Eye (tissue), 1 donor: ENCODE measurements at regions not wholly inside any gene's neighbourhood (a gene's known extent, or its start where the extent isn't known, plus 50 kb on each side); places are given as distances from the start of the nearest gene placed in this dataset.

Experiments used
- DNase-seq: peaks from one replicate; pipeline ENCODE4 v3.0.0-alpha.2; 2015

DNA sequence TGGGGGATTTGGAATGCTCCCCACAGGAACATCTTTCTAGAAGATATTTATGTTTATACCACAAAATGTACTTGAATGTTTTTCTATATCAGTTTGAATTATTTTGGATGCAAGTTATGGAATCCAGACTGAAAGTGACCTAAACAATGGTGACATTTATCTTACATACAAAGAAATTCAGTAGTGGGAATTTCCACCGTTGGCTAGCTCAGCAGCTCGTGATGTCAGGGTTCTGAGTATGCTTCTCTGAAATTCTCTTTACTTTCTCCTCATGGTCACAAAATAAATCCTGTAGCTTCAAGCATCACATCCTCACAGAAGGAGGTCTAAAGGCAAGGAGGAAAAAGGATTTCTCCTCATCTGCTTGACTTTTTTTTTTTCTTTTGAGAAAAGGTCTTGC is 105.3 kb downstream of the AKAIN1 start:
- no peak for DNase-seq

DNA sequence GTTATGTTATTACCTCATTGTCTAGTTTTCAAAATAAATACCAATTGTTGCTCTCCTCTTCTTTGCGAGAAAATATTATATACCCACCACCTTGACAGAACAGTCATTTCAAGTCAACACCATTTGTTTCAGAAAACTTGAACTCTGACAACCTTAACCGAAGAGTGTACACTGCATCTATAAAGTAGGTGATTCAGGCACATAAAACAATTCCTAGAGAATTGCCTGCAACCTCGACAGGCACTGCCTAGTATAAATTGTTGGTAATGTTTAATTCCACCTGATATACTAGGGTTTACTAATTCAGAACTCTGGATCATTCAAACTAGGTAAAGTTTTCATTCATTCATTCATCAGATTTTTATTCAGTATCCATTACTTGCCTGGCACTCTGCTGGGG is 121.8 kb downstream of the AKAIN1 start:
- DNase-seq = no peak

DNA sequence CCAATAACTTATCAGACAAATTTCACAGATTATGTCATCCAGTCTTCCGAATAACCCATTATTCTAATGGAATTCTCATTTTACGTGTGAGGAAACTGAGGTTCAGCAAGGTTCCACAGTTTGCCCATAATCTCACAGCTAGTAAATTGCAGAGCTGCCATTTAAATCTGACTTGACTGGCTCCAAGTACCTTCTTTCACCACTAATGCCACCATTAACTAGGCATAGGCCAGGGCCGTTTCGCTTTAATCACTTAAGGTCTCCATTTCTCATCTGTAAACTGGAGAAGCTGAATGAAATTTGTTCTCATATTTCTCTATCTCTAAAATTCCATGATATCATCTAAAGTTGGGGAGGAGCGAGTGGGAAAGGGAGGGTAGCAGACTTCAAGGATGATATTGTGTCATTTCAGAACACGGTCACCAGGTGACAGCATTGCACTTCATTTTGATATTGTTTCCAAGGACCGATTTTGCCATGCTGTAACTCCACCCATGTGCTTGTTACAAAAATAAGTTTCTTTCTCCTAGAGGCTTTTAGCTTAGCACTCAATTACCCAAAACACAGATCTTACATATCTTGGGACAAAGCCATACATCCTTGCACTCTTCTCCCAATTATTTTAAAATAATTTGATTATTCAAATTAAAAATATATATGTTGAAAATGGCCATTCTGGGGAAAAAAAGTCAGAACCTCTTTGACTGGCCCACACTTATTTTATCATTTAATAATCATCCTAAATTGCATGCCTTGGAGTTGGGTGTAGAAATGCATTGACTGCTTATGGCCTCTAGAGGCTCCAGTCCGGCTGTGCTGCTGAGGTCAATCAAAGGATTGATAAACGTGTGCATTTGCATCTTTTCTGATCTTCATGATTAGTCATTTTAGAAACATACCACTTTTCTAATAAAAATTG is 123.8 kb downstream of the AKAIN1 start:
- DNase-seq = peak; percentile 83

DNA sequence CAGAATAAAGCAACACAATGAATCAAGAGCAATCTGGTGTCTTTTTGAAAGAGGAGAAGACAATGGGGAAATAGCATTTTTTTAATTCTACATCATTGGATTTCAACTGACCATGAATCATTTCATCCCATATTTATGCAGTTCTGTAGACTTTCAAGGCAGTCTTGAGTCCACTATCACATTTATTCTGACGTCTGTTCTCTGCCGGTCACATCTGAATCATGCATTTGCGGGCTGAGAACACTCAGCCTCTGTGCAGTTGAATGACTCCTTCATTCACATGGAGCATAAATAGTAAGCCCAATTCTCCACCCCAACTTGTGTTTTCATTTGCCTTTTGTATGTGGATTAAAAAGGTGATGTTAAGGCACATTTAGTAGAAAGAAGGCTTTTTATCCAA is 128.2 kb downstream of the AKAIN1 start:
- DNase-seq = no peak

DNA sequence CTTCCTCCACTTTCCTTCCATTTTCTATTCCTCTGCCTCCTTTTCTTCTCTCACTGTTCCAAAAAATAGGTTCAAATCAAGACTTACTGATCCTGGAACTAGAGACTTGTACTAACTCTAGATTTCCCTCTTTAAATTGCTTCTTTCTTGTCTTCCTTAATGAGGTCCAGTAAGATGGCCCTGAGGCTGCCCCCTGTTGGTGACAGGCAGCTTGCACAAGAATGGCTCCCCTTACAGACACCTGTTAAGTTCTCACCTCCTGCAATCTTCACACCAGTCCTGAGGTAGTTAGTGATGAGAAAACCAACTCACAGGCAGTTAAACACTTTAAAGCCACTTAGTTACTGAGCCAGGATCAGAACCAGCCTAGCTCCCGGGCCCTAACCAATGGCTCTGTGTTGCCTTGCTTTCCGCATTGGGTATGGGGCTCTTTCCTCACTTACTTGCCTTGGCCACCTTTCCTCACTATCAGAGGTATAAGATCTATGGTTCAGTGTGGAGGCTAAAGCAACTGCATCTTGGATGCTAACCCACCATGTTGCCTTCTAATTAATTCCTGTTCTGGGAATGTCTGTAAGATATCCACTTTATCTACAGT is 130.6 kb downstream of the AKAIN1 start:
- DNase-seq = no peak

DNA sequence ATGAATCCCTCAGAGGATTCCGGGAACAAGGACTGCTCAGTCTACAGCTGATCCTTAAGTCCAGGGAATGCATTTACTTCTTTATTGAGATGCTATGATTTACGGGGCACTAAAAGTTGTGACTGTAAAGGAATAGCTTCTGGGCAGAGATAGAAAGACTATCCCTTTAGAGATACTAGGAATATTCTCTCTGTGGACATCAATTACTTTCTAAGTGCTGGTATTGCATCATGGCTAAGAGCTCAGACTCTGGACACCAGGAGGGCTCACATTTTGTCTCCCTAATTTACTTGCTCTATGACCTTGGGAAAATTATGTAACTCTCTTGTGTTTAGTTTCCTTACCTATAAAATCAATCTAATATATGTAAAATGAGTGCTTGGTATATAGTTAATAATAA is 131.4 kb downstream of the AKAIN1 start:
- no peak for DNase-seq

DNA sequence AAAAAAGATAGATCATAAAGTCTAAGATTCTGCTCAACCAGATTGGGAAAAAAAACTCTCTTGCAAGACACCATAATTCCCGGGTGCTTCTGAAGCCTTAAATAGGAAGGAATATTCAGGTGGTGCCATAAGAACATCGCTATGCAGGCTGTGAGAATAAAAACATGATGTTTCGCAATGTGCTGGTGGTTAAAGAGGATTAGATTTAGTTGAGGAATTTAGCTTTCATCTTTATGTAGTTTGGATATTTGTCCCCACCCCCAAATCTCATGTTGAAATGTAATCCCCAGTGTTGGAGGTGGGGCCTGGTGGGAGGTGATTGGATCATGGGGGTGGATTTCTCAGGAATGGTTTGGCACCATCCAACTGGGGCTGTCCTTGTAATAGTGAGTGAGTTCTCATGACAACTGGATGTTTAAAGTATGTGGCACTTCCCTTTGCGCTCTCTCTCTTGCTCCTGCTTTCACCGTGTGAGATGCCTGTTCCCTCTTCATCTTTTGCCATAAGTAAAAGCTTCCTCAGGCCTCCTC is 132.2 kb downstream of the AKAIN1 start:
- no peak for DNase-seq

DNA sequence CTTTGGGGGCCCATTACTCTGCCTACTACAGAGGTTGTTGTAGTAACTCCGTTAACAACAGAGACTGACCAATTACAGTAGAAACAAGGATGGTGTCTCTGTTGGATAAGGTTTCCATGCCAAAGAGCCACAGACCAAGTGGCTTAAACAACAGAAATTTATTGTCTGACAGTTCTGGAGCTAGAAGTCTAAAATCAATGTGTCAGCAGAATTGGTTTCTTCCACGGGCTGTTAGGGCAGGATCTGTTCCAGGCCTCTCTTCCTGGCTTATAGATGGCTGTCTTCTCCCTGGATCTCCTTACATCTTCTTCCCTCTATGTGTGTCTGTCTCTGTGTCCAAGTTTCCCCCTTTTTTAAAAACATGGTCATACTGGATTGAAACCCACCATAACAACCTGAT is 135.3 kb downstream of the AKAIN1 start:
- DNase-seq = no peak

DNA sequence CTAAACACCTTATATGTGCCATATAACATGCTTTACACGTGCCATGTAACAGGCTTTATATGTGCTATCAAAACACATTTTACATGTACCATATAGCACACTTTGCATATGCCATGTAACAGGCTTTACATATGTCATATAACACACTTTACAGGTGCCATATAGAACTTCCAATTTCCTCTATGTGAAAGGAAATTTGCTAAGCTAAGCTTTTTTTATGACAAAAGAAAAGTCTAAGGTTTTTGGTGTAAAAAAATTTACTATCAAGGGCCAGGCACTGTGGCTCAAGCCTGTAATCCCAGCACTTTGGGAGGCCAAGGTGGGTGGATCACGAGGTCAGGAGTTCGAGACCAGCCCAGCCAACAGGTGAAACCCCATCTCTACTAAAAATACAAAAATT is 136.5 kb downstream of the AKAIN1 start:
- DNase-seq = no peak

DNA sequence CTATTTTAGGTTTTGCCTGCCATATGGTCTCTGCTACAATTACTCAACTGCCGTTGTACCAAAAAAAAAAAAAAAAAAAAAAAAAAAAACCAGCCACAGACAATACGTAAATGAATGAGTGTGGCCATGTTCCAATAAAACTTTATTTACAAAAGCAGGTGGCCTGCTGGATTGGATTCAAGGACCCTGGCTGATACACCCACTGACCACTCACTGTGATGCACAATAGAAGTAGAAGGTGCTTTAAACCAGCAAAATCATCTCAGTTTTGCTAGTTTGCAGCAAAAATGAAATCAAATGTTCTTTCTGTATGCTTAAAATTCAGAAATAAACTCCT is 137.4 kb downstream of the AKAIN1 start:
- no peak for DNase-seq

DNA sequence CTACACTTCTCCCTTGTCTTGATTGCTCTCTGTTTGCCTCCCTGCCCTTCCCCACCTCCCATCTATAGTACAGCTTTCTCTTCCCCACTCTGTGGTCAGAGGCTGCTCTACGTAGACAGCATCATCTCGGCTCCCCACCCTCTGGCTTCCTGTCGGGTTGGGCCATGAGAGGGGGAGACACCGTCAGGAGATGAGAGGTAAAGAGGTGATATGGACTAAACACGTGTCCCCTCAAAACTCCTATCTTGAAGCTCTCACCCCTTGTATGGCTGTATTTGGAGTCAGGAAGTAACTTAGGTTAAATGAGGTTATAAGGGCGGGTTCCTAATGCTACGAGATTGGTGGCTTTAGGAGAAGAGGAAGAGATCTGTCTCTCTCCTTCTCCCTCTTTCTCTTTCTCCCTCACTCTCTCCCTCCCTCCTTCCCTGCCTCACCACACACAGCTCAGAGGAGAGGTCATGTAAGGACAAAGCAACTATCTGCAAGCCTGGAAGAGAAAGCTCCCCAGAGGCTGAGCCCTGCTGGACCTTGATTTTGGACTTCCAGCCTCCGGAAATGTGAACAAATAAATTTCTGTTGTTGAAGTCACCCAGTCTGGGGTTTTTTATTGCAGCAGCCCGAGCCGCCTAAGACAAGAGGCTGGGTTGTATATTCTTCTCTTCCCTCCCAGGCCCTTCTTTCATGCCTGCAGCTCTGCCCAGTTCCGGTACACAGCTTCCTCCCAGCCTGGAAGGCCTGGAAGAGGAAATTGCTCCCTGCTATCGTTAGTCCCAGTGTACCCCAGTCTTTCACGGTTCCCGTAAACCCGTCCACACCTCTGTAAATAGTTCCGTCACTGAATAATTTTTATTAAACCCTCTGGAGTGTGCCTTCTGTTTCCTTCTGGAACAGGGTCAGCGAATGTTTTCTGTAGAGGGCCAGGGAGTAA is 138.0 kb downstream of the AKAIN1 start:
- DNase-seq = no peak

DNA sequence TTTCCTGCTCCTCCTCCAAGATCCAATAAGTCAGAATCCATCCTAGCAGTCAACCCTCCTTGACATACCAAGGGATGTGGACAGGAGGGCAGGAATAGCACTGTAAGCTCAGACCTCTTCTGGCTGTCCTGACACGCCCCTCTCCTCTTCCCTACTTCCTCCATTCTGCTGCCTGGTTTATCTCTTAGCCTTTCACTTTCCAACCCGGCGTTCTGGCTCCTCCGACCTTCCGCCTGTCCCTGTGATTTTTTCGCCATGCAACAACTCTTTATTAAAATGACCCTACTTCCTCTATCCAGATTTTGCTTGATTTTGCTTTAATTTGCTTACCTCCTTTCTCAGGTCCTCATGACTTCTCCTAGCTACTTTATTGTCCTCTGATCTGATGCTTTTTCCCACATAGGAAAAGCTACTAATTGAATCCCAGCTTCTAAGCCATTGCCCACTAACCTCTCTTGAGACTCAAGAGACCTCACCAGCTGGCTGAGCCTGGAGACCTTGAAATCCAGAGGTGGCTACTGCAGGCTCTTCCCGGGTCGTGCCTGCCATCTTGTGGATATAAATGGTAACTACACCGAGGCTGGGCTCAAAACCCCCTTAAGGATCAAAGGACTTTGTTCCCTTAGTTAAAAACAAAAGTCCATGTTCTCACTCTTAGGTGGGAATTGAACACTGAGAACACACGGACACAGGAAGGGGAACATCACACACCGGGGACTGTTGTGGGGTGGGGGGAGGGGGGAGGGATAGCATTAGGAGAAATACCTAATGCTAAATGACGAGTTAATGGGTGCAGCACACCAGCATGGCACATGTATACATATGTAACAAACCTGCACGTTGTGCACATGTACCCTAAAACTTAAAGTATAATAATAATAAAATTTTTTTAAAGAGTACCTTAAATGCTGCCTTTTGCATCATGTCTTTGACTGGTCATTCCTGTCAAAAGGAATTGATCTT is 139.4 kb downstream of the AKAIN1 start:
- DNase-seq = peak; percentile 89

DNA sequence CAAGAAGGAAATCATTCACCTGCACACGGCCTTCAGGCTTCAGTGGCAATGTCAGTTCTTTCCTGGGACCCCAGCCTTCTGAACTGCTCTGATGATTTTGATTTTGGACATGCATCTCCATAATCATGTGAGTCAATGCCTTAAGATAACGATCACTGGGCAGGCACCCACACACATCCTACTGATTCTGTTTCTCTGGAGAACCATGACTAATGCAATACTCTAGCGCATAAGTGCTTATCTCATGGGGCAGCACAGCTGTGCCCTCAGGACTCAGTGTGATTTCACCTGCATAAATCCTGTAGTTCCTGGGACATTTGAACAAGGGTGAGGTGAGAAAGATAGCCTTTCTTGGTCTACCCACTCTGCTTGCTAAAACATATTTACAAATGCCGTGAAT is 144.6 kb downstream of the AKAIN1 start:
- no peak for DNase-seq

DNA sequence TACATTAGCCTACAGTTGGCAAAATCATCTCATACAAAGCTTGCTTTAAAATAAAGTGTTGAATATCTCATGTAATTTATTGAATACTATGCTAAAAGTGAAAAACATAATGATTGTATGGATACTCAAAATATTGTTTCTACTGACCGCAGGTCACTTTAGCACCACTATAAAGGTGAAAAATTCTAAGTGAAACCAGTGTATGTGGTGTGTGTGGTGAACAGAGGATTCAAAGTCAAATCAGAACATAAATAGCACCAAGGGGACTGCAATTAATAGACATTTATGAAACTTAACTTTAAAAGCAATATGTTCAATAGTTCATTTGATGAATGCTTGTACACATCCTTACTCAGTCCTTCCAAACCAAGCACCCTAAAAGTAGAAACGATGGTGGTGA is 145.8 kb downstream of the AKAIN1 start:
- no peak for DNase-seq

DNA sequence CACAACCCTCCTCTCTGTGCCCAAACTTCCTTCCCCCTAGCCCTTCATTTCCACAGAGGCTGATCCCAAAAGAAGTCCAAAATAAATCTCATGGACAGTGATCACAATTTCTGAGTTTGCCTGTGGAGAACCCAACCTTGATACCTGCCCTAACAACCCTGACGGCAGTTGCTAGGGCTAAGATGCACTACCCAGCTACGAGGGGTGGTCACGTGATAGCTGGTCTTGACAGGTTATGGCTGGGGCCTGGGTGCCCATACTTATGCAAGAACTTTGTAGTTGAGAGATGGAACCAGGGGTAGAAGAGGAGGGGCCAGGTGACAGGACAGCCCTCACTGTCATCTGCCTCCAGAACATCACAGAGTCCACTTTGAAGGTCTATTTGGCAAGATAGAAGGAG is 147.9 kb downstream of the AKAIN1 start:
- no peak for DNase-seq

DNA sequence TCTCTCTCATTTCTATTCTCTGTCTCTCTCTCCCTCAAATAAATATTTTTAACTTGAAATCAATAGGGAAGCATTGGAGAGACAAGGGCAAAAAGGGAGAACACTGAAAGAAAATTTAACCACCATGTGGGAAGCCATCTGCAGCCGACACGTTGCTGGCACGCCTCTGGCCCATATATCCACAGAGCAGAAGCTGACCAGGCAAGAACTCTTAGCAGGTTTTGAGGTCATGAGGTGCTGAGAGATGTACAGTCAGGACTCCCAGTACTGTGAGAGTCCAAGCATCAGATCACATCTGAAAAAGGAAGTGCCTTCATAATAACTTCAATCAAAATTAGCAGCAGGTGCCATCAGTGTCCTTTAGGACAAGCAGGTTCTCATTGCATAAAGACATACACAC is 156.6 kb downstream of the AKAIN1 start:
- no peak for DNase-seq

DNA sequence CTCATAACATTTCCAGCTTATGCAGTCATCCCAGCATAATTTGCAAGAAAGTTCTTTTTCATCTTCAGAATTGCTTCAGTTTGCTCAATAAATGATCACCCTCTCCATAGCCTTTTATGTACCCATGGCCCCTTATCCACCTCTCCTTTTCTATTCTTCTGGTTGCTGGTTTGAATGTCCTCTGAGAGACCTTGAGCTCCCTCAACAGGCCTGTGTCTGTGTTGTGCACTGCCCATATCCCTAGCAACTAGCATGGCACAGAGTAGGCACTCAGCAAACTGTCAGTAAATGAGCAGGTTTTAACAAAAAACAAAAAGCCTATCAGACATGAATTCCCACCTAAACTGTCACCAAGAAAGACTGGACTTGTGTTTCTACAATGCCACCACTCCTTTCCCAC is 160.5 kb downstream of the AKAIN1 start:
- DNase-seq = no peak

DNA sequence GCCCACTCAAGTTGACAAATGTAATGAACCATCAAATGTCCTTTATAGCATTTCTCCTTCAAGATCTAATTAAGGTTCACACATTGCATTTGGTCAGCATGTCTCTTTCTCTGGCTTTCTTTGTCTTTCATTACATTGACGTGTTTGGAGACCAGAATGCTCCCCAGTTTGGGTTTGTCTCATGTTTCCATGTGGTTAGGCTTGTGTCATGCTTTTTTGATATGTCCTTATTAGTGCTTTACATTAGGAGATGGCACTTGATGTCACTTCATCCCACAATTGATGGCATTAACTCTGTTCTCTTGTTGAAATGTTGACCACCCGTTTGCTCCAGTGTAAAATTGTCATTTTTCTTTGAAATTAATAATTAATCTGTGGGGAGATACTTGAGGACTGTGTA is 165.8 kb downstream of the AKAIN1 start:
- DNase-seq = no peak

DNA sequence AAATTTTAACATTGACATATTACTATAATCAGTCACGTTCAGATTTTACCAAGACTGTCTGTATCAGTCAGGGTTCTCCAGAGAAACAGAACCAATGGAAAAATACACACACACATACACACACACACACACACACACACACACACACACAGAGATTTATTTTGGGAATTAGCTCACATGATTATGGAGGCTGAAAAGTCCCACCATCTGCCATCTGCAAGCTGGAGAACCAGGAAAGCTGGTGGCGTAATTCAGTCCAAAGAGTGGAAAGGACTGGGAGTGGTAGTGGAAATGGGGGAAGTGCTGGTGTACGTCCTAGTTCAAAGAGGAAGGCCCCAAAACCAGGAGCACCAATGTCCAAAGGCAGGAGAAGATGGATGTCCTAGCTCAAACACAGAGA is 166.4 kb downstream of the AKAIN1 start:
- DNase-seq = no peak

DNA sequence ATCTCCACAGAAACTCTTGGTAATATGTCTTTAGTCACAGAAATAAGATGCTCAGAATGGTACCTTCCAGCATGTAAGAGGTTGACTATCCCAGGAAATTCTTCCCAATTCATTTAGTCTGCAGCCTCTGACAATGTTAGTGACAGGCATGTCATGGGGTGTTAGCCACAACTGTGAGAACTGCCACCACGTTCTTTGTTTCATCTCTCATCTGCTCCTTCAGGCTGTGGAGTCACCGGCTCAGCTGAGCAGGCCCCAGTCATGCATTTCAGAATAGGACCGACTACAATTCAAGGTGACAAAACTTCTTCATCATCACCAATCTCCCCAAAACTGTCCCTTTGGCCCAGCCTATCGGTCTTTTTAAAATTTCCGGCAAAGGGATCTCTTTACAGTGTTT is 167.5 kb downstream of the AKAIN1 start:
- DNase-seq = no peak

DNA sequence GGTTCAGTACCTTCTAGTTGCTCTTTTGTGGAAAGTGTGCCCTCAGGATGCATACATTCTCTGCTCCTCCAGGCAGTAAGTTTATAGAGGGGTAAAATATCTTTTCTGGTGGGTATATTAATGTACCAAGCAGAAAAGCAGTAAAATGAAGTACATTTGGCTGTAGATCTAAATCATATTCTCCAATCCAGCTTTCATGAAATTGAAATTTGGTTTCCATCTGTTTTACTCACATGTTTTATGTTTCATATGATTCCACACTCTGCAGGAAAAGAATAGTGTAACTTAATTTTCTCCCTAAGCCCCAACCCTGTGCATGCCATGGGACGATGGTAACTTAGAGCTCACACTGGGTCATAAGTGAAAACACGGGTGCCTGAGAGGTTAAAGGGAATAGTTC is 172.3 kb downstream of the AKAIN1 start:
- DNase-seq = no peak

DNA sequence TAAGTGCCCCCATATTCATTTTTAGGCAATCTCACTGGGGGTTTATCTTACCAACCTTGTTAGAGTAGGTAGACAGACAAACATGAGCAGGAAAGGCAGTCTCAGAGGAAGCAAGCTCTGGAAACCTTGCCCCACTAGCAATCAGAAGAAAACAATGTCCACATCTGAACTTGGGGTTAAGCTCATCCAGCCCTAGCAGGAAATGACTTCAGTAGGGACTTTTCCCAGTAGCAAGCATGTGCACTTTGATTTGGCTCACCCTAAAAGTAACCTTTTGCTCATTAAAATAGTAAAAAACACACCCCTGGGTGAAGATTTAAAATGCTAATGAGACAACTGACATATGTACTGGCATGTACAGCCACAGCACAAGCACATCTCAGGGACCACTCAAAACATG is 175.5 kb downstream of the AKAIN1 start:
- DNase-seq = no peak
